UCSD-AML1 (cell line): ENCODE measurements at regions not wholly inside any gene's neighbourhood (a gene's known extent, or its start where the extent isn't known, plus 50 kb on each side); places are given as distances from the start of the nearest gene placed in this dataset.
"Not testable (repeated sequence)": the region's sequence is repeated elsewhere in the genome, so short reads cannot be mapped to it uniquely, and the experiment has no call there.

ENCODE experiments used
- DNase-seq: peaks from one replicate; lab custom pipeline; 2025; ENCODE audit not compliant: unreplicated experiment; lab: John Stamatoyannopoulos, UW

GRCh38 chr4:187615972-187616371, 379.6 kb upstream of the ZFP42 start:
- DNase-seq: no peak

- no peak for DNase-seq
Observed at GRCh38 chr4:187617113-187617512, 378.5 kb upstream of the ZFP42 start.

- no peak for DNase-seq
Observed at GRCh38 chr4:187618701-187619281, 376.8 kb upstream of the ZFP42 start.

GRCh38 chr4:187619319-187619718, 376.3 kb upstream of the ZFP42 start:
- no peak for DNase-seq

GRCh38 chr4:187632260-187632995, 363.1 kb upstream of the ZFP42 start:
- DNase-seq: no peak

GRCh38 chr4:187633245-187633644, 362.3 kb upstream of the ZFP42 start:
- no peak for DNase-seq

- DNase-seq: no peak
Observed at GRCh38 chr4:187656959-187657358, 338.6 kb upstream of the ZFP42 start.

GRCh38 chr4:187663076-187663475, 332.5 kb upstream of the ZFP42 start:
- no peak for DNase-seq

- no peak for DNase-seq
Observed at GRCh38 chr4:187664011-187664410, 331.6 kb upstream of the ZFP42 start.

GRCh38 chr4:187665086-187665485, 330.5 kb upstream of the ZFP42 start:
- no peak for DNase-seq

GRCh38 chr4:187666034-187666433, 329.5 kb upstream of the ZFP42 start:
- no peak for DNase-seq

- DNase-seq: no peak
Observed at GRCh38 chr4:187666697-187667494, 328.7 kb upstream of the ZFP42 start.

- no peak for DNase-seq
Observed at GRCh38 chr4:187668526-187669082, 327.0 kb upstream of the ZFP42 start.

GRCh38 chr4:187671521-187671920, 324.1 kb upstream of the ZFP42 start:
- DNase-seq: not testable (repeated sequence)

GRCh38 chr4:187671958-187672357, 323.6 kb upstream of the ZFP42 start:
- DNase-seq: not testable (repeated sequence)

GRCh38 chr4:187672526-187672925, 323.0 kb upstream of the ZFP42 start:
- DNase-seq: not testable (repeated sequence)

GRCh38 chr4:187679450-187679849, 316.1 kb upstream of the ZFP42 start:
- DNase-seq: no peak

GRCh38 chr4:187685247-187685646, 310.3 kb upstream of the ZFP42 start:
- no peak for DNase-seq

- no peak for DNase-seq
Observed at GRCh38 chr4:187687697-187688096, 307.9 kb upstream of the ZFP42 start.

GRCh38 chr4:187692626-187693025, 302.9 kb upstream of the ZFP42 start:
- DNase-seq: no peak

GRCh38 chr4:187695531-187695930, 300.0 kb upstream of the ZFP42 start:
- DNase-seq: not testable (repeated sequence)

GRCh38 chr4:187711586-187711985, 284.0 kb upstream of the ZFP42 start:
- DNase-seq: no peak
